ENCODE measurements at regions not wholly inside any gene's neighbourhood (a gene's known extent, or its start where the extent isn't known, plus 50 kb on each side); places are given as distances from the start of the nearest gene placed in this dataset.
A peak's percentile ranks its signal among the peaks of the same experiment; 100 is the strongest.

- H3K27me3 Mint-ChIP-seq (ENCODE audit: low read depth) = no peaks in the 10 kb centered on the region
- no peak for DNase-seq (ENCODE audit: low read depth, low spot score)
- peak overlapping the region; percentile 28 for H3K27ac Mint-ChIP-seq (ENCODE audit: unreplicated experiment)
- no peak for TF ChIP-seq CTCF (conservative IDR thresholded peaks at IDR 0.05)
- no peaks in the 10 kb centered on the region for H3K9me3 Mint-ChIP-seq
- peaks cover 3% of the 10 kb centered on the region for H3K36me3 Mint-ChIP-seq (ENCODE audit: low read depth)
- peaks cover 59% of the 10 kb centered on the region for H3K4me1 Mint-ChIP-seq
- no peak overlapping the region for H3K4me3 Mint-ChIP-seq
These were observed 126.2 kb upstream of the SOX5 start for GRCh38 chr12:24075650-24076049.

- H3K4me1 Mint-ChIP-seq = peaks cover 66% of the 10 kb centered on the region
- H3K27ac Mint-ChIP-seq (ENCODE audit: unreplicated experiment) = no peak overlapping the region
- no peak for TF ChIP-seq CTCF (conservative IDR thresholded peaks at IDR 0.05)
These were observed 123.8 kb upstream of the SOX5 start for GRCh38 chr12:24073170-24073810.

GRCh38 chr12:24072302-24072701 lies 122.8 kb upstream of the SOX5 start:
- peaks cover 3% of the 10 kb centered on the region for H3K36me3 Mint-ChIP-seq (ENCODE audit: low read depth)
- H3K27me3 Mint-ChIP-seq (ENCODE audit: low read depth) = no peaks in the 10 kb centered on the region
- no peak for DNase-seq (ENCODE audit: low read depth, low spot score)
- H3K9me3 Mint-ChIP-seq = no peaks in the 10 kb centered on the region
- no peak overlapping the region for H3K4me3 Mint-ChIP-seq
- H3K4me1 Mint-ChIP-seq = peaks cover 67% of the 10 kb centered on the region
- TF ChIP-seq CTCF (conservative IDR thresholded peaks at IDR 0.05) = no peak
- H3K27ac Mint-ChIP-seq (ENCODE audit: unreplicated experiment) = no peak overlapping the region

More at GRCh38 chr12:24073170-24073810, 123.8 kb upstream of the SOX5 start:
- Mint-ChIP-seq H3K9me3 (no peaks in the 10 kb centered on the region), H3K4me3 (no peak overlapping the region), H3K27me3 (ENCODE audit: low read depth) (no peaks in the 10 kb centered on the region), H3K36me3 (ENCODE audit: low read depth) (peaks cover 3% of the 10 kb centered on the region)
- DNase-seq (ENCODE audit: low read depth, low spot score) = no peak

GRCh38 chr12:24071842-24072241 lies 122.4 kb upstream of the SOX5 start:
- no peak overlapping the region for H3K27ac Mint-ChIP-seq (ENCODE audit: unreplicated experiment)
- H3K9me3 Mint-ChIP-seq = no peaks in the 10 kb centered on the region
- H3K4me3 Mint-ChIP-seq = no peak overlapping the region
- H3K27me3 Mint-ChIP-seq (ENCODE audit: low read depth) = no peaks in the 10 kb centered on the region
- DNase-seq (ENCODE audit: low read depth, low spot score) = no peak
- peaks cover 65% of the 10 kb centered on the region for H3K4me1 Mint-ChIP-seq
- peaks cover 3% of the 10 kb centered on the region for H3K36me3 Mint-ChIP-seq (ENCODE audit: low read depth)
- TF ChIP-seq CTCF (conservative IDR thresholded peaks at IDR 0.05) = no peak

GRCh38 chr12:24069532-24070395 lies 120.3 kb upstream of the SOX5 start:
- Mint-ChIP-seq H3K9me3 (no peaks in the 10 kb centered on the region), H3K4me3 (peak overlapping the region; percentile 64), H3K27me3 (ENCODE audit: low read depth) (no peaks in the 10 kb centered on the region), H3K4me1 (peaks cover 49% of the 10 kb centered on the region), H3K36me3 (ENCODE audit: low read depth) (peaks cover 5% of the 10 kb centered on the region), H3K27ac (ENCODE audit: unreplicated experiment) (peak overlapping the region; percentile 89)
- no peak for TF ChIP-seq CTCF (conservative IDR thresholded peaks at IDR 0.05)
- DNase-seq (ENCODE audit: low read depth, low spot score) = peak; percentile 26
